WTC11 (cell line): ENCODE measurements at regions not wholly inside any gene's neighbourhood (a gene's known extent, or its start where the extent isn't known, plus 50 kb on each side); places are given as distances from the start of the nearest gene placed in this dataset.
"Not testable (repeated sequence)": the region's sequence is repeated elsewhere in the genome, so short reads cannot be mapped to it uniquely, and the experiment has no call there.

Source experiments
- ATAC-seq: fragments of 200-7000 bp; cut with Tn5 transposase; 2 replicates; pipeline ENCODE4 v1.10.0; 2021; ENCODE audit warnings: mild to moderate bottlenecking, moderate library complexity
- CTCF ChIA-PET: fragments of 300-600 bp; sonication (Branson Sonifier 250); formaldehyde crosslinking; loops from one replicate; lab custom pipeline; 2021; ENCODE audit warnings: antibody characterized with exemption; lab: Charles Lee
- POLR2A ChIA-PET: fragments of 350-600 bp; sonication (Branson Sonifier 250); formaldehyde crosslinking; loops from one replicate; lab custom pipeline; 2021; ENCODE audit warnings: antibody characterized with exemption; lab: Charles Lee
- DNase-seq: peaks from one replicate; pipeline ENCODE4 v3.0.0; 2021; ENCODE audit warnings: low spot score
- H3K27ac Mint-ChIP-seq: 2 replicates; pipeline ENCODE4 v1.8.0; 2021; ENCODE audit warnings: mixed read lengths
- H3K27me3 Mint-ChIP-seq: 2 replicates; pipeline ENCODE4 v1.8.0; 2021; ENCODE audit warnings: low read depth, mild to moderate bottlenecking, moderate library complexity, mixed read lengths
- H3K36me3 Mint-ChIP-seq: 2 replicates; pipeline ENCODE4 v1.8.0; 2021; ENCODE audit warnings: mixed read lengths
- H3K4me1 Mint-ChIP-seq: 2 replicates; pipeline ENCODE4 v1.8.0; 2022; ENCODE audit warnings: mixed read lengths
- H3K4me3 Mint-ChIP-seq: 2 replicates; pipeline ENCODE4 v1.8.0; 2021; ENCODE audit warnings: mild to moderate bottlenecking, moderate library complexity, mixed read lengths
- H3K9me3 Mint-ChIP-seq: 2 replicates; pipeline ENCODE4 v1.8.0; 2021; ENCODE audit warnings: mixed read lengths
- CREB1 ChIP-seq: sonication (generic); formaldehyde crosslinking; IDR thresholded peaks from 2 replicates; pipeline ENCODE4 v1.8.0; 2023; ENCODE audit warnings: mild to moderate bottlenecking, missing genetic modification reagents
- E2F1 ChIP-seq: sonication (generic); formaldehyde crosslinking; IDR thresholded peaks from 2 replicates; pipeline ENCODE4 v1.8.0; 2022; ENCODE audit warnings: mild to moderate bottlenecking, missing genetic modification reagents
- E2F5 ChIP-seq: sonication (generic); formaldehyde crosslinking; IDR thresholded peaks from 2 replicates; pipeline ENCODE4 v1.8.1; 2022; ENCODE audit warnings: mild to moderate bottlenecking, moderate library complexity, missing genetic modification reagents
- ESRRA ChIP-seq: sonication (generic); formaldehyde crosslinking; IDR thresholded peaks from 2 replicates; pipeline ENCODE4 v1.8.1; 2022; ENCODE audit warnings: mild to moderate bottlenecking, missing genetic modification reagents, borderline replicate concordance
- ETV6 ChIP-seq: sonication (generic); formaldehyde crosslinking; IDR thresholded peaks from 2 replicates; pipeline ENCODE4 v1.8.1; 2022; ENCODE audit warnings: mild to moderate bottlenecking, missing genetic modification reagents
- FOXP4 ChIP-seq: sonication (generic); formaldehyde crosslinking; IDR thresholded peaks from 2 replicates; pipeline ENCODE4 v1.8.0; 2022; ENCODE audit warnings: mild to moderate bottlenecking, missing genetic modification reagents
- GTF2I ChIP-seq: fragments of 250-450 bp; sonication (Bioruptor Pico); conservative IDR thresholded peaks from 2 replicates; pipeline ENCODE4 v1.4.0; 2021; ENCODE audit warnings: mild to moderate bottlenecking
- IRF2 ChIP-seq: sonication (generic); formaldehyde crosslinking; IDR thresholded peaks from 2 replicates; pipeline ENCODE4 v1.8.0; 2022; ENCODE audit warnings: low read depth, missing genetic modification reagents, borderline replicate concordance
- JUN ChIP-seq: sonication (generic); formaldehyde crosslinking; IDR thresholded peaks from 2 replicates; pipeline ENCODE4 v1.8.0; 2023; ENCODE audit warnings: mild to moderate bottlenecking, missing genetic modification reagents
- NFYB ChIP-seq: sonication (generic); formaldehyde crosslinking; conservative IDR thresholded peaks from 2 replicates; pipeline ENCODE4 v1.8.0; 2022; ENCODE audit warnings: low read depth, missing genetic modification reagents
- NR1H2 ChIP-seq: sonication (generic); formaldehyde crosslinking; IDR thresholded peaks from 2 replicates; pipeline ENCODE4 v1.9.0; 2021; ENCODE audit warnings: mild to moderate bottlenecking, moderate library complexity, missing genetic modification reagents
- NR2C2 ChIP-seq: sonication (generic); formaldehyde crosslinking; IDR thresholded peaks from 2 replicates; pipeline ENCODE4 v1.8.0; 2022; ENCODE audit warnings: mild to moderate bottlenecking, missing genetic modification reagents
- PRDM15 ChIP-seq: sonication (generic); formaldehyde crosslinking; IDR thresholded peaks from 2 replicates; pipeline ENCODE4 v1.8.0; 2022; ENCODE audit warnings: missing genetic modification reagents
- RELA ChIP-seq: sonication (generic); formaldehyde crosslinking; IDR thresholded peaks from 2 replicates; pipeline ENCODE4 v1.8.1; 2022; ENCODE audit warnings: missing genetic modification reagents, mild to moderate bottlenecking, borderline replicate concordance
- STAT6 ChIP-seq: sonication (generic); formaldehyde crosslinking; conservative IDR thresholded peaks from 2 replicates; pipeline ENCODE4 v1.8.1; 2023; ENCODE audit warnings: mild to moderate bottlenecking, low read depth, missing genetic modification reagents, moderate library complexity
- TCF7 ChIP-seq: sonication (generic); formaldehyde crosslinking; IDR thresholded peaks from 2 replicates; pipeline ENCODE4 v1.8.0; 2022; ENCODE audit warnings: mild to moderate bottlenecking, low read depth, missing genetic modification reagents, moderate library complexity
- ZMAT4 ChIP-seq: fragments of 250-450 bp; sonication (Bioruptor Pico); IDR thresholded peaks from 2 replicates; pipeline ENCODE4 v1.9.0; 2021; ENCODE audit warnings: mild to moderate bottlenecking
- ZNF423 ChIP-seq: fragments of 250-450 bp; sonication (Bioruptor Pico); IDR thresholded peaks from 2 replicates; pipeline ENCODE4 v2.1.2; 2022; ENCODE audit warnings: mild to moderate bottlenecking, moderate library complexity

- TF ChIP-seq ESRRA (CRISPR knock-in tag): no peak
- TF ChIP-seq E2F5: no peak
- TF ChIP-seq FOXP4 (CRISPR knock-in tag): no peak
- TF ChIP-seq NR2C2 (CRISPR knock-in tag): no peak
- TF ChIP-seq ZMAT4: no peak
- no peak for TF ChIP-seq ETV6
- TF ChIP-seq JUN (CRISPR knock-in tag): no peak
- TF ChIP-seq ZNF423 (CRISPR knock-in tag): no peak
- TF ChIP-seq E2F1: no peak
- no peak for TF ChIP-seq NR1H2 (CRISPR knock-in tag)
- no peak for TF ChIP-seq GTF2I (CRISPR knock-in tag)
- no peak for TF ChIP-seq CREB1 (CRISPR knock-in tag)
- TF ChIP-seq STAT6 (CRISPR knock-in tag): no peak
- no peak for TF ChIP-seq RELA
- no peak for TF ChIP-seq PRDM15 (CRISPR knock-in tag)
- ChIA-PET POLR2A (no interaction called here), CTCF (no interaction called here)
- Mint-ChIP-seq H3K27me3 (no peaks in the 10 kb centered on the region), H3K4me1 (peaks cover 40% of the 10 kb centered on the region), H3K4me3 (no peak overlapping the region), H3K27ac (no peak overlapping the region), H3K9me3 (peaks cover 18% of the 10 kb centered on the region), H3K36me3 (peaks cover 33% of the 10 kb centered on the region)
- ATAC-seq (no peak), DNase-seq (no peak)
Measured at GRCh38 chr4:130034876-130035275, 938.9 kb downstream of the C4orf33 start.

- no peaks in the 10 kb centered on the region for H3K27me3 Mint-ChIP-seq
- H3K36me3 Mint-ChIP-seq: peaks cover 33% of the 10 kb centered on the region
- no peak overlapping the region for H3K4me3 Mint-ChIP-seq
- H3K4me1 Mint-ChIP-seq: peaks cover 36% of the 10 kb centered on the region
- no peak overlapping the region for H3K27ac Mint-ChIP-seq
- TF ChIP-seq NFYB (CRISPR knock-in tag) (no peak), IRF2 (CRISPR knock-in tag) (no peak), TCF7 (no peak)
- DNase-seq (no peak), ATAC-seq (no peak)
- peaks cover 18% of the 10 kb centered on the region for H3K9me3 Mint-ChIP-seq
- POLR2A ChIA-PET: no interaction called here
- CTCF ChIA-PET: no interaction called here
Measured at GRCh38 chr4:130035391-130035790, 939.4 kb downstream of the C4orf33 start.

GRCh38 chr4:130037866-130038265 is 941.9 kb downstream of the C4orf33 start:
- H3K27ac Mint-ChIP-seq, CTCF ChIA-PET, ATAC-seq, POLR2A ChIA-PET, H3K27me3 Mint-ChIP-seq, H3K4me3 Mint-ChIP-seq, DNase-seq: not testable (repeated sequence)
- peaks cover 14% of the 10 kb centered on the region for H3K4me1 Mint-ChIP-seq
- H3K9me3 Mint-ChIP-seq: peaks cover 15% of the 10 kb centered on the region
- H3K36me3 Mint-ChIP-seq: peaks cover 22% of the 10 kb centered on the region

- DNase-seq, H3K27me3 Mint-ChIP-seq, POLR2A ChIA-PET, ATAC-seq, CTCF ChIA-PET, H3K27ac Mint-ChIP-seq, H3K4me3 Mint-ChIP-seq: not testable (repeated sequence)
- peaks cover 11% of the 10 kb centered on the region for H3K9me3 Mint-ChIP-seq
- peaks cover 18% of the 10 kb centered on the region for H3K36me3 Mint-ChIP-seq
- H3K4me1 Mint-ChIP-seq: peaks cover 13% of the 10 kb centered on the region
Measured at GRCh38 chr4:130038540-130038939, 942.6 kb downstream of the C4orf33 start.
